HG03039 (cell line): ENCODE measurements at regions not wholly inside any gene's neighbourhood (a gene's known extent, or its start where the extent isn't known, plus 50 kb on each side); places are given as distances from the start of the nearest gene placed in this dataset.
"Not testable (repeated sequence)": the region's sequence is repeated elsewhere in the genome, so short reads cannot be mapped to it uniquely, and the experiment has no call there.

ENCODE experiments used
- ATAC-seq: cut with Tn5 transposase; IDR thresholded peaks from one replicate; pipeline ENCODE4 v1.9.1; 2021; ENCODE audit warnings: mild to moderate bottlenecking, moderate library complexity; ENCODE audit not compliant: unreplicated experiment

- ATAC-seq = no peak
Observed at GRCh38 chr3:36182024-36182423, 198.3 kb upstream of the STAC start.

DNA sequence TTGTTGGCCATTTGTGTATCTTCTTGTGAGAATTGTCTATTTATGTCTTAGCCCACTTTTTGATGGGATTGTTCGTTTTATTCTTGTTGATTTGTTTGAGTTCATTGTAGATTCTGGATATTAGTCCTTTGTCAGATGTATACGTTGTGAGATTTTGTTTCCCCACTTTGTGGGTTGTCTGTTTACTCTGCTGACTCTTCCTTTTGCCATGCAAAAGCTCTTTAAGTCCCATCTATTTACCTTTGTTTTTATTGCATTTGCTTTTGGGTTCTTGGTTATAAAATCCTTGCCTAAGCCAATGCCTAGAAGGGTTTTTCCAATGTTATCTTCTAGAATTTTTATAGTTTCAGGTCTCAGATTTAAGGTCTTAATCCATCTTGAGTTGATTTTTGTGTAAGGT lies 193.1 kb upstream of the STAC start:
- not testable (repeated sequence) for ATAC-seq

DNA sequence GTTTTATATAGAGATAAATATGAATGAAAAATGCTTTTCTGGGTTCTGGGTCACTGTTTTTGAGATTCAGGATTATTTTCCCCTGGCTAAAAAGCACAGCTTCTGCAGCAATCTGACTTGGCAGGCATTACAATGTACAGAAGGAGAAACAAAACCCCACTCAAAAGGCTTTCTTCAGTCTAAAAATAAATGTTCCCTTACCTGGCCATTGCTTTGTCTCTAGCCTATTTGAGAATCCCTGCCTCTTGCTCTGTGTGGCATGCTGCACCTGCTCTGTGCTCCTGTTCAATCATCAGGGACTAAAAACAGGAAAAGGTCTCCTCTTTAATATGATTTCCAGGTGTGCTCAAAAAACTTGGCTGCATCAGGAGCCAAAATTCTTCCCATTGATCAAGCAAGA lies 187.4 kb upstream of the STAC start:
- no peak for ATAC-seq

GRCh38 chr3:36193448-36193847 lies 186.9 kb upstream of the STAC start:
- no peak for ATAC-seq

- no peak for ATAC-seq
Observed at GRCh38 chr3:36196058-36196457, 184.2 kb upstream of the STAC start.

GRCh38 chr3:36197151-36197550 lies 183.2 kb upstream of the STAC start:
- ATAC-seq = no peak

DNA sequence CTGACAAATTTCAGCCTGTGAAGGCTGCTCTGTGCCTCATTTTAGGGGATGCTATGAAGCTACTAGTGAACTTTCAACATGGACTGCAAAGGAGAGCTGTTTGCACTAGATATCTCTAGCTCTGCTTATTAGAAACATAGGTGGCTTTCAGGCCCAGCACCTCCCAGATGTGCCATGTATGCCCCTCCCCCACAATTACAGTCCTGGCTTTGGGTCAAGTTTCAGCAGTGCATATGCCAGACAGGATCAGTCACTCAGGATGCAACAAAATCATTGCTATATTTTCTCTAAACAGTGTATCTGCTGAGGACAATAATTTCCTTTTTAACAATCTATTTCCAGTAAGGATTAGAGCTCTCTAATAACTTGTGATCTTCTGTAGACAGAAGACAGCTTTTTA lies 178.8 kb upstream of the STAC start:
- ATAC-seq = no peak

GRCh38 chr3:36206956-36207580 lies 173.2 kb upstream of the STAC start:
- ATAC-seq = no peak

- no peak for ATAC-seq
Observed at GRCh38 chr3:36210840-36211651, 169.3 kb upstream of the STAC start.

DNA sequence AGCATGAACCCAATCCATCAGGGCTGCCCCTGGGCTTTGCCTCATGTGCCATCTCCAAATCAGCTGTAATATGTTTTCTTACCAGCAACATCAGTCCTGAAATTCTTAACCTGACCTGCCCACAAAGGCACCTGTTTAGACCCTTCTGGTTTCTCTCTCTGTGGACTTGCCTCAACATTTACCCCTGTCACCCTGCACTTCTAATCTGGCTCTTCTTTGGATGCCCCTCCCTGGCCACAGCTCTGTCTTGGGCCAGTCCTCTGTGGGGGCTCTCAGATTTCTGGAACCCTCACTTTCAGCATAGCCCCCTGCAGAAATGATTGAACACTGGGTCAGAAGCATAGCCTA lies 168.7 kb upstream of the STAC start:
- ATAC-seq = no peak

DNA sequence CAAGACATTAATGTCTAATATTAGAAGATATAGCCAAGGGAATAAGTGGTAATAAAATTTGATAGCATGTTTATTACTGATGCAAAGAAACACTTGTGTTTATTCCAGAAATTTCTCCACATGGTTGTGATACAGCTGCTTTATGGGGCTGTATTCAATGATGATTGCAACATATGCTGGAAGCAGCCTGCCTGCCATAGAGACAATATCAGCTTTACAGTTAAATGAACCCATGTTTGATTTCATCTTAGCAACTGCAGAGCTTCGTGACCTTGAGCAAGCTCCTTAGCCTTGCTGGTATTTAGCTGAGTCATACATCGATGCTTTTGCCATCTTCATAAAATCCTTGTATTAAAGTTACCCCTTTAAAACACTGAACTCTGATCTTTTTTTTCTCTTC lies 168.1 kb upstream of the STAC start:
- no peak for ATAC-seq

- ATAC-seq = no peak
Observed at GRCh38 chr3:36214460-36214859, 165.8 kb upstream of the STAC start.

GRCh38 chr3:36215241-36215640 lies 165.1 kb upstream of the STAC start:
- no peak for ATAC-seq

DNA sequence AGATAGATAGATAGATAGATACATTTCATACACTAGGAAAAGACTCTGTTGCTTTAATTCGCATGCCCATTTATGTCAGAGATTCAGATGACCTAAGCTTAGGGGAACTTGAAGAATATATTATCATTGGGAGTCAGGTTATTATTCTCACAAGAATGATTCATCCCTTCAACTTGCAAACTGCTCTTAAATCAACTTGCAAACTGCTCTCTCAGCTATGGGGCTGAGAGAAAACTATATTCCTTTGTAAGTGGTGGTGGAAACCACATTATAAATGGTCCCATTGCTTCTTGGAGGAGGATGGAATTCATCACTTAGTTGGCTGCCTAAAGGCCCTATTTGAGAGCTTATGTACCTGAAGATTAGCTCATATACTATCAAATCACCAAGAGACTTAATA lies 160.9 kb upstream of the STAC start:
- ATAC-seq = no peak

DNA sequence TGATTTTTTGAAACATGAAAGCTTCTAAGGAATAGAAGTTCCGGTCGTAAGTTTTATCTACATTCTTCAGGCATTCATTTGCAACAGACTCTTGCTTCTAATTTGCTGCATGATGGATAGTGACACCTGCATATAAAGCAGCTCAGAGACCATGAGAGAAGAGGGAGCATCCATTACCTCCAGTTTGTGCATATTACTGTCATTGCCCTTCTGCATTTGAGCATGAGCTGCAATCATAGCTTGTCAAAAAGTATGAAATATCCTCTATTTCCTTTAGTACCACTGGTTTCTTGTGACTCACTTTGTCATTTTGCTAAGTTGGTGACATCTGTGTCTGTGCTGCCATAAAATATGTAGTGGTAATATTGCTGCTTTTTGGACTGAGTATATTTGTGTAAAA lies 160.1 kb upstream of the STAC start:
- ATAC-seq = no peak

- no peak for ATAC-seq
Observed at GRCh38 chr3:36221975-36222374, 158.3 kb upstream of the STAC start.

- no peak for ATAC-seq
Observed at GRCh38 chr3:36227980-36228379, 152.3 kb upstream of the STAC start.

DNA sequence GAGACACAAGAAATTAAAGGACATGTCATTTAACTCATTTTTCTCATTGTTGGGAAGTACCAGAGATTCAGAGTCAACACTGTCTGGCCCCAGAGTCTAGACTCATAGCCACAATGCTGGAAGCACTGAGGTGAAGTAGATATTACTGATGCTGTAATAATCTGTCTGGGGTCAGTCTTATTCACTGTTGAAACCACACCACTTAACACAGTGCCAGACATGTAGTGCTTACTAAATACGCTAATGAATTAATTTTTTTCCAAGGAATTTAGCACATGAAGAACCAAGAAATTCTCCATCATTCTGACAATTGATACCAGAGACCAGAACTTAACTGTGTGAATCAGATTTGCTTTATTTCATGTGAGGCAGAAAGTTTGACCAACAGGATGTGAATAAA lies 150.8 kb upstream of the STAC start:
- no peak for ATAC-seq

DNA sequence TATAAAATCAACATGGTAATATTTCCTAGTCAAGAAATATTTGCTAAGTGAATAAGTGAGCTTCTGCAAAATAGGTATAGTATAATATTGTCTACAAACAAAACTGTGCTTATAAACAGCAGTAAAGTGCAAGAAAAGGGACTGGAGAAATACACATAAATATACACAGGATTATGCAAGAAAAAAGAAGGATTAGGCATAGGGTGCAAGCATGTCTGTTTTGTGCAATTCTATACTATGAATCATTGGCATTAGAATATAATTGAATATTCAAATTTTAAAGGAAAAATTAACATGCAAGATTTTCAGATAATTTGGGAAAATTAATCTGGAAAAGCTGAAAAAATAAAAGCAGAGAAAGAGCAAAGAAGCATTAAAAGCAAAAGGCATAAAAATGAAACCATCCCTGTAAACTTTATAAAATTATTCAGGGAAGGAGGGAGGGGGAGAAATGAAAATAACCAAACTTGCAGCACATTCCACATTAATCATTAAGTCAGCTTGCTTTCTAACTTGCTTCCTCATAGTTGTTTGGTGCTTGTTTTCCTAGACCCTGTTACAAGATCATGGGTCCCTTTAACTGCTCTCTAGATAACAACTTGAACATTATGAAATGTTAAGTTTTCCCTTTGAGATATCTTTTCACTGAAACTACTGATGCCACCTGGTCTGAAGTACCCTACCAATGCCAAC lies 147.4 kb upstream of the STAC start:
- no peak for ATAC-seq

GRCh38 chr3:36244728-36245127 lies 135.6 kb upstream of the STAC start:
- ATAC-seq = no peak

DNA sequence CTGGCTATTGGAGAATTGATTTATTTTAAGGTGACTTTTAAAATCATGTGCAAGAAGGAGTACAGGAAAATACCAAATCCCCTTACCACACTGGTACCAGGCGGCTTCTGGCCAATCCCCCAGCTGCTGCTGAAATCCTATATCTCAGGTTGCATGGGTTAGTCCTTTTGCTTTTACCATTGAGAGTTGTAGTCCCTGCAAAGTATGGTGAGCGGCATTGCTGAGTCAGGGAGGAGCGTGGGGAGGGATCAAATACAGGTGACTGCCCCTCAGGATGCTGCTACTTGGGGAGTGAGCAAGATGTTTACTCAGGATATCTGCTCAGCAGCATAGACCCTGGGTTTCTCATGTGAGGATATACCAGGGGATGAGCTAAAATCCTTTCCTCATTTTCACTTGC lies 131.9 kb upstream of the STAC start:
- no peak for ATAC-seq

DNA sequence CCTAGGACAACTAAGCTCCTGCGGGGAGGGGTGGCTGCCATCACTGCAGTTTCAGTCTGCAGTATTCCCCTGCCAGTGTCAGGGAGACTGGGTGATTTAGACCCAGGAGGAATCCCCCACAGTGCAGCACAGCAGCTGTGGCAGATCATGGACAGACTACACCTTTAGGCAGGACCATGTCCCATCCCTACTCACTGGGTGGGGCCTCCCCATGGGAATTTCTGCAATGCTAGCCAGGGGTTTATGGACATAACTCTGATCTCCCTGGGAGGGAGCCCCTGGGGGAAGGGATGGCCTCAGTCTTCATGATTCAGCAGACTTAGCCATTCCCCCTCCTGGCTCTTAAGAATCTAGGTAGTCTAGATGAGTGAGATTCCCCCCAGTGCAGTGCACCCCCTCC lies 130.1 kb upstream of the STAC start:
- ATAC-seq = no peak
